NCI-H82 (cell line): ENCODE measurements at regions not wholly inside any gene's neighbourhood (a gene's known extent, or its start where the extent isn't known, plus 50 kb on each side); places are given as distances from the start of the nearest gene placed in this dataset.

Experiments used
- DNase-seq: peaks from one replicate; lab custom pipeline; 2025; lab: John Stamatoyannopoulos, UW

GRCh38 chr3:151935446-151935845 lies 62.0 kb downstream of the SUCNR1 start:
- DNase-seq, result no peak

- no peak for DNase-seq
Observed at GRCh38 chr3:151940481-151940880, 67.0 kb downstream of the SUCNR1 start.

- DNase-seq, result no peak
Observed at GRCh38 chr3:151943539-151943938, 70.1 kb downstream of the SUCNR1 start.

- no peak for DNase-seq
Observed at GRCh38 chr3:151944356-151944755, 70.9 kb downstream of the SUCNR1 start.

GRCh38 chr3:151946606-151947005 lies 73.2 kb downstream of the SUCNR1 start:
- DNase-seq, result no peak

- DNase-seq, result no peak
Observed at GRCh38 chr3:151949706-151950105, 76.3 kb downstream of the SUCNR1 start.

GRCh38 chr3:151955356-151955755 lies 81.9 kb downstream of the SUCNR1 start:
- peak; percentile 60 for DNase-seq

GRCh38 chr3:151960961-151961580 lies 87.6 kb downstream of the SUCNR1 start:
- no peak for DNase-seq

- DNase-seq, result no peak
Observed at GRCh38 chr3:151962352-151962751, 88.9 kb downstream of the SUCNR1 start.

- no peak for DNase-seq
Observed at GRCh38 chr3:151962912-151963311, 89.5 kb downstream of the SUCNR1 start.

GRCh38 chr3:151964743-151965142 lies 91.3 kb downstream of the SUCNR1 start:
- DNase-seq, result peak; percentile 20

GRCh38 chr3:151969026-151969642 lies 95.7 kb downstream of the SUCNR1 start:
- DNase-seq, result no peak

- DNase-seq, result no peak
Observed at GRCh38 chr3:151971814-151972579, 98.6 kb downstream of the SUCNR1 start.

- peak; percentile 98 for DNase-seq
Observed at GRCh38 chr3:151974067-151974466, 100.6 kb downstream of the SUCNR1 start.

- no peak for DNase-seq
Observed at GRCh38 chr3:151976211-151977050, 103.0 kb downstream of the SUCNR1 start.

- no peak for DNase-seq
Observed at GRCh38 chr3:151979906-151980305, 106.5 kb downstream of the SUCNR1 start.

GRCh38 chr3:151983538-151983937 lies 110.1 kb downstream of the SUCNR1 start:
- no peak for DNase-seq

- DNase-seq, result no peak
Observed at GRCh38 chr3:151985787-151986430, 112.5 kb downstream of the SUCNR1 start.

- DNase-seq, result no peak
Observed at GRCh38 chr3:151987893-151988292, 114.5 kb downstream of the SUCNR1 start.

GRCh38 chr3:151989621-151990020 lies 116.2 kb downstream of the SUCNR1 start:
- DNase-seq, result no peak

- no peak for DNase-seq
Observed at GRCh38 chr3:151990696-151991376, 117.4 kb downstream of the SUCNR1 start.
